Smooth muscle cell (in vitro differentiated cells): ENCODE measurements at regions not wholly inside any gene's neighbourhood (a gene's known extent, or its start where the extent isn't known, plus 50 kb on each side); places are given as distances from the start of the nearest gene placed in this dataset.

Experiments
- DNase-seq: peaks from one replicate; lab custom pipeline; 2025; ENCODE audit not compliant: unreplicated experiment; lab: John Stamatoyannopoulos, UW
- H2AFZ ChIP-seq: fragments of 200-600 bp; sonication (generic); 2 replicates; pipeline ENCODE4 v1.6.0; 2016; ENCODE audit warnings: antibody characterized with exemption, low read depth, mild to moderate bottlenecking
- H3F3A ChIP-seq: fragments of 200-600 bp; sonication (generic); 2 replicates; pipeline ENCODE4 v1.6.0; 2017; ENCODE audit warnings: antibody characterized with exemption, low read depth
- H3K27ac ChIP-seq: fragments of 200-600 bp; sonication (generic); 2 replicates; pipeline ENCODE4 v1.5.1; 2016; ENCODE audit warnings: low read depth, mild to moderate bottlenecking
- H3K27me3 ChIP-seq: fragments of 200-600 bp; sonication (generic); 2 replicates; pipeline ENCODE4 v1.6.1; 2016; ENCODE audit warnings: low read depth, mild to moderate bottlenecking
- H3K36me3 ChIP-seq: fragments of 200-600 bp; sonication (generic); 2 replicates; pipeline ENCODE4 v1.5.1; 2016; ENCODE audit warnings: low read depth
- H3K4me1 ChIP-seq: fragments of 200-600 bp; sonication (generic); 2 replicates; pipeline ENCODE4 v1.5.1; 2016; ENCODE audit warnings: low read depth
- H3K4me2 ChIP-seq: fragments of 200-600 bp; sonication (generic); 2 replicates; pipeline ENCODE4 v1.6.0; 2016; ENCODE audit warnings: mild to moderate bottlenecking
- H3K4me3 ChIP-seq: fragments of 200-600 bp; sonication (generic); 2 replicates; pipeline ENCODE4 v1.5.1; 2016; ENCODE audit warnings: mild to moderate bottlenecking
- H3K79me2 ChIP-seq: fragments of 200-600 bp; sonication (generic); 2 replicates; pipeline ENCODE4 v1.6.0; 2016; ENCODE audit warnings: low read depth, mild to moderate bottlenecking
- H3K9ac ChIP-seq: fragments of 200-600 bp; sonication (generic); 2 replicates; pipeline ENCODE4 v1.6.0; 2016; ENCODE audit warnings: low read depth
- H3K9me3 ChIP-seq: fragments of 200-600 bp; sonication (generic); replicated peaks from 2 replicates; pipeline ENCODE4 v1.5.1; 2016; ENCODE audit warnings: low read depth
- H4K20me1 ChIP-seq: fragments of 200-600 bp; sonication (generic); 2 replicates; pipeline ENCODE4 v1.6.0; 2016; ENCODE audit warnings: low read depth
- CTCF ChIP-seq: fragments of 200-600 bp; sonication (generic); IDR thresholded peaks from 2 replicates; pipeline ENCODE4 v1.5.1; 2017; ENCODE audit warnings: borderline replicate concordance, mild to moderate bottlenecking, antibody characterized with exemption; ENCODE audit not compliant: insufficient read depth, poor library complexity, severe bottlenecking
- WGBS: methylation state at CpG from one replicate; pipeline ENCODE4 v1.1.7; 2016; ENCODE audit warnings: low lambda C conversion rate; 5-methylcytosine and 5-hydroxymethylcytosine counted together

GRCh38 chr10:64306729-64307327, 785.6 kb downstream of the REEP3 start:
- H3K36me3 ChIP-seq, result no peaks in the 10 kb centered on the region
- H3K4me2 ChIP-seq, result no peak overlapping the region
- no peaks in the 10 kb centered on the region for H3K79me2 ChIP-seq
- no peak overlapping the region for H3K9ac ChIP-seq
- WGBS, result 80% methylated on average over 3 of the region's 3 CpGs
- no peak for DNase-seq
- H3K4me3 ChIP-seq, result no peak overlapping the region
- H3K27ac ChIP-seq, result no peak overlapping the region
- no peak overlapping the region for H2AFZ ChIP-seq
- no peaks in the 10 kb centered on the region for H3F3A ChIP-seq
- H4K20me1 ChIP-seq, result no peaks in the 10 kb centered on the region
- no peak for TF ChIP-seq CTCF
- no peaks in the 10 kb centered on the region for H3K27me3 ChIP-seq
- no peaks in the 10 kb centered on the region for H3K9me3 ChIP-seq
- no peaks in the 10 kb centered on the region for H3K4me1 ChIP-seq

DNA sequence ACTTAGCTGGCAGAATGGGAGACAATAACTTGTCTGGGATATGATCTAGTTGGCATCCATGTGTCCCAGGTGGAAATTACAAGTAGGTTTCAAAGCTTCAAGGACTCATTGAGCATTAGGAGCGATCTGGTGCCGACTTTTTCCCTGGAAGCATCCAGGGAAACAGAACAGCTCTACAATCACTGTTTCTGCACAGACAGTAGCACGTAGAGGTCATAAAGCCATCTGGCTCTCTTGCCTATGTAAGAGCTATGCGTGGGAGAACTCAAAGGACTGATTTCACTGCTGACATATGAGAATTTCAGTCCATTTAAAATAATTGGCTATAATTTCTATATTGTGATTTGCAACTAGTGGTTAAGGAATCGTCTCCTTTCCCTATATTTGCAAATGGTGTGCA, 791.7 kb downstream of the REEP3 start:
- Histone ChIP-seq H3K27me3 (no peaks in the 10 kb centered on the region), H3K79me2 (no peaks in the 10 kb centered on the region), H3K9me3 (no peaks in the 10 kb centered on the region), H3K9ac (no peak overlapping the region), H4K20me1 (no peaks in the 10 kb centered on the region), H3K27ac (no peak overlapping the region), H2AFZ (no peak overlapping the region), H3K4me3 (no peak overlapping the region), H3K4me2 (no peak overlapping the region), H3K36me3 (no peaks in the 10 kb centered on the region), H3F3A (no peaks in the 10 kb centered on the region), H3K4me1 (no peaks in the 10 kb centered on the region)
- TF ChIP-seq CTCF, result no peak
- no peak for DNase-seq
- WGBS, result 71% methylated on average over 5 of the region's 5 CpGs

DNA sequence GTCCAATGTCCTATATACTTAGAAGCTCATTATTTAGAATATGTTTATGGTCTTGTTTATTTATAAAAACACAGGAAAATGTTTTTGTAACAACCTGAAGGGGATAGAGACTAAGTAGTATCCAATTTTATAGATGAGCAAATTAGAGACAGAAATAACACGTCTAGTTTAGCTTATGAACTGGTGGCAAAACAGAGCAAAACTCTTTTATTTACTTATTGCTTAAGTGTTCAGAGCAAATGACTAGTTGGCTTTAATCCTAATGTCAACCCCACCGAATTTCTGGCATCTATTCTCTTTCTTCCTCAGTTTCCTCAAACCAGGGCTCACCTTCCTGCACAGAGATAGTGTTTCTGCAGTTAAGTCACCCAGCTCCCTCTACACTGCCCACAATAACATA, 792.8 kb downstream of the REEP3 start:
- WGBS, result 94% methylated on average over 2 of the region's 2 CpGs
- H3K27me3 ChIP-seq, result no peaks in the 10 kb centered on the region
- no peak overlapping the region for H2AFZ ChIP-seq
- H4K20me1 ChIP-seq, result no peaks in the 10 kb centered on the region
- H3K36me3 ChIP-seq, result no peaks in the 10 kb centered on the region
- no peak for DNase-seq
- H3F3A ChIP-seq, result no peaks in the 10 kb centered on the region
- no peak overlapping the region for H3K4me2 ChIP-seq
- H3K79me2 ChIP-seq, result no peaks in the 10 kb centered on the region
- H3K27ac ChIP-seq, result no peak overlapping the region
- no peaks in the 10 kb centered on the region for H3K4me1 ChIP-seq
- no peaks in the 10 kb centered on the region for H3K9me3 ChIP-seq
- H3K9ac ChIP-seq, result no peak overlapping the region
- no peak for TF ChIP-seq CTCF
- no peak overlapping the region for H3K4me3 ChIP-seq

DNA sequence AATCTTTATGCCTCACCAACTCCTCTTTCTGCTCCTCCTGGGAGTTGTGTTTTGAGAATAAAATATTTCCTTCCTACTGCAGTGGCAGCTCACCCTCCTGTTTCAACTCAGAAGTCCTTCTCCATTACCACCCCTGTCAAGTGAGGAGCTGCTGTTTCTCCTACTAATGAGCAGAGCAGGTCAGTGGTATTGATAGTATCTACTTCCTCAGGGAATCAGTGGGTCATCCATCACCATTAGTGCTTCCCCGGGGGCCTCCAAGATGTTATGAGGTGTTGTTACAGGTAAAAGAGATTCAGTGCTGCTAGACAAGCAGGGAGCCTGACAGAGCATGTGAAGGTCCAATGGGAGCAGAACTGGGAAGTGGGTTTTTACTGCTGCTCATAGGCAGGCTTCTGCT, 795.2 kb downstream of the REEP3 start:
- 27% methylated on average over 1 of the region's 1 CpG for WGBS
- H2AFZ ChIP-seq, result no peak overlapping the region
- no peaks in the 10 kb centered on the region for H3K4me1 ChIP-seq
- H3K79me2 ChIP-seq, result no peaks in the 10 kb centered on the region
- H4K20me1 ChIP-seq, result no peaks in the 10 kb centered on the region
- no peaks in the 10 kb centered on the region for H3K36me3 ChIP-seq
- H3K27me3 ChIP-seq, result no peaks in the 10 kb centered on the region
- no peak overlapping the region for H3K27ac ChIP-seq
- no peak overlapping the region for H3K4me3 ChIP-seq
- no peak for DNase-seq
- H3F3A ChIP-seq, result no peaks in the 10 kb centered on the region
- H3K9me3 ChIP-seq, result no peaks in the 10 kb centered on the region
- TF ChIP-seq CTCF, result no peak
- no peak overlapping the region for H3K4me2 ChIP-seq
- no peak overlapping the region for H3K9ac ChIP-seq
